OCI-M1 (cell line): ENCODE measurements at regions not wholly inside any gene's neighbourhood (a gene's known extent, or its start where the extent isn't known, plus 50 kb on each side); places are given as distances from the start of the nearest gene placed in this dataset.

Experiments
- DNase-seq: peaks from one replicate; lab custom pipeline; 2025; lab: John Stamatoyannopoulos, UW

GRCh38 chr5:156134216-156134615, 192.7 kb upstream of the SGCD start:
- no peak for DNase-seq

GRCh38 chr5:156135531-156135930, 191.4 kb upstream of the SGCD start:
- no peak for DNase-seq

GRCh38 chr5:156137071-156137869, 189.7 kb upstream of the SGCD start:
- no peak for DNase-seq

- no peak for DNase-seq
Measured at GRCh38 chr5:156142867-156143266, 184.1 kb upstream of the SGCD start.

GRCh38 chr5:156147261-156147943, 179.6 kb upstream of the SGCD start:
- no peak for DNase-seq

GRCh38 chr5:156147944-156148285, 179.0 kb upstream of the SGCD start:
- DNase-seq, result no peak

GRCh38 chr5:156148301-156148700, 178.7 kb upstream of the SGCD start:
- DNase-seq, result no peak

- DNase-seq, result no peak
Measured at GRCh38 chr5:156149213-156149612, 177.8 kb upstream of the SGCD start.

- no peak for DNase-seq
Measured at GRCh38 chr5:156153602-156154001, 173.4 kb upstream of the SGCD start.

- DNase-seq, result no peak
Measured at GRCh38 chr5:156154757-156155156, 172.2 kb upstream of the SGCD start.

- DNase-seq, result no peak
Measured at GRCh38 chr5:156155598-156155997, 171.4 kb upstream of the SGCD start.

- DNase-seq, result no peak
Measured at GRCh38 chr5:156164306-156164705, 162.7 kb upstream of the SGCD start.

- no peak for DNase-seq
Measured at GRCh38 chr5:156169495-156169894, 157.5 kb upstream of the SGCD start.

GRCh38 chr5:156170351-156170961, 156.5 kb upstream of the SGCD start:
- DNase-seq, result no peak

GRCh38 chr5:156174225-156174624, 152.7 kb upstream of the SGCD start:
- no peak for DNase-seq

GRCh38 chr5:156178117-156178516, 148.8 kb upstream of the SGCD start:
- DNase-seq, result no peak

GRCh38 chr5:156181656-156182055, 145.3 kb upstream of the SGCD start:
- DNase-seq, result no peak

- DNase-seq, result no peak
Measured at GRCh38 chr5:156182174-156182967, 144.6 kb upstream of the SGCD start.

GRCh38 chr5:156186760-156187159, 140.2 kb upstream of the SGCD start:
- no peak for DNase-seq

- no peak for DNase-seq
Measured at GRCh38 chr5:156188016-156188415, 138.9 kb upstream of the SGCD start.

GRCh38 chr5:156189628-156190027, 137.3 kb upstream of the SGCD start:
- no peak for DNase-seq

GRCh38 chr5:156191547-156191946, 135.4 kb upstream of the SGCD start:
- DNase-seq, result no peak
